Body of pancreas (tissue), 4 donors: ENCODE measurements at regions not wholly inside any gene's neighbourhood (a gene's known extent, or its start where the extent isn't known, plus 50 kb on each side); places are given as distances from the start of the nearest gene placed in this dataset.

Experiments used
- ATAC-seq: fragments of 150-250 bp; one replicate; pipeline ENCODE4 v1.9.1; 2016
- DNase-seq, 4 donors: peaks; one replicate each; pipeline ENCODE4 v3.0.0-alpha.2; 2019
- H3K27ac ChIP-seq, 4 donors: fragments of 200-600 bp; sonication (generic); 1 replicate in 3 of 4; 2 replicates in 1 of 4; pipeline versions ENCODE4 v1.5.1 to v1.6.1; 2016 to 2019; ENCODE audit warnings: mild to moderate bottlenecking in 1 of 4, mixed read lengths in 1 of 4, moderate library complexity in 1 of 4
- H3K27me3 ChIP-seq, 2 donors: fragments of 200-600 bp; sonication (generic); one replicate each; pipeline ENCODE4 v1.6.0; 2016; ENCODE audit warnings: mild to moderate bottlenecking in 1 of 2
- H3K36me3 ChIP-seq, 2 donors: fragments of 200-600 bp; sonication (generic); replicated peaks in 1 of 2; 2 replicates each; pipeline ENCODE4 v1.5.1; 2016; ENCODE audit warnings: low read depth in 2 of 2; ENCODE audit not compliant: insufficient read depth in 1 of 2
- H3K4me1 ChIP-seq: fragments of 200-600 bp; sonication (generic); one replicate; pipeline ENCODE4 v1.6.0; 2016
- H3K4me3 ChIP-seq, 2 donors: fragments of 200-600 bp; sonication (generic); 1 replicate in 1 of 2; 2 replicates in 1 of 2; pipeline ENCODE4 v1.5.1; 2016 to 2019
- H3K9me3 ChIP-seq, 3 donors: fragments of 200-600 bp; sonication (generic); 1 replicate in 2 of 3; 2 replicates in 1 of 3; pipeline ENCODE4 v1.5.1; 2016
- CTCF ChIP-seq, 7 experiments: fragments of 450-650 bp in 4 of 7; fragments of 200-600 bp in 3 of 7; sonication (generic) in 3 of 7; IDR thresholded peaks; one replicate each; pipeline ENCODE4 v1.5.1; 2016 to 2019; ENCODE audit warnings: antibody characterized with exemption in 7 of 7
- POLR2A ChIP-seq, 3 donors: fragments of 450-650 bp; IDR thresholded peaks; one replicate each; pipeline ENCODE4 v1.6.1; 2016; ENCODE audit warnings: antibody characterized with exemption in 3 of 3, mild to moderate bottlenecking in 2 of 3
- WGBS, 2 donors: methylation state at CpG; one replicate each; pipeline ENCODE4 v1.1.5; 2017; 5-methylcytosine and 5-hydroxymethylcytosine counted together
- intact Hi-C: fragments of 100-400 bp; cut with DNase I; formaldehyde crosslinking; loops from one replicate; pipeline ENCODE4 v1.15.1; 2023

- Histone ChIP-seq H3K36me3 (no peaks in the 10 kb centered on the region), H3K4me1 (no peaks in the 10 kb centered on the region), H3K4me3 (no peak overlapping the region), H3K9me3 (no peaks in the 10 kb centered on the region), H3K27me3 (no peaks in the 10 kb centered on the region), H3K27ac (no peak overlapping the region)
- TF ChIP-seq CTCF (IDR thresholded peaks at IDR 0.05) (no peak), POLR2A (IDR thresholded peaks at IDR 0.05) (no peak)
- ATAC-seq (no peak), DNase-seq (no peak)
- 78% methylated on average over 4 of the region's 4 CpGs for WGBS, 2 donors
- intact Hi-C loops: no loop called here
These were observed 118.3 kb downstream of the WT1 start for GRCh38 chr11:32316858-32317642.

GRCh38 chr11:32317643-32318042, 117.7 kb downstream of the WT1 start:
- H3K27ac ChIP-seq: no peak overlapping the region
- TF ChIP-seq POLR2A (IDR thresholded peaks at IDR 0.05): no peak
- TF ChIP-seq CTCF (IDR thresholded peaks at IDR 0.05): no peak
- no peaks in the 10 kb centered on the region for H3K9me3 ChIP-seq
- no peak overlapping the region for H3K4me3 ChIP-seq
- H3K27me3 ChIP-seq: peaks cover 0 to 2% of the 10 kb centered on the region in 2 donors
- WGBS, 2 donors: 72 to 91% methylated on average over 1 of the region's 1 CpG
- no peak for ATAC-seq
- H3K36me3 ChIP-seq: no peaks in the 10 kb centered on the region
- DNase-seq: no peak
- intact Hi-C loops: no loop called here
- H3K4me1 ChIP-seq: no peaks in the 10 kb centered on the region

GRCh38 chr11:32318071-32319055, 117.0 kb downstream of the WT1 start:
- ATAC-seq (no peak), DNase-seq (no peak)
- H3K9me3 ChIP-seq: no peaks in the 10 kb centered on the region
- H3K36me3 ChIP-seq: no peaks in the 10 kb centered on the region
- no peak overlapping the region for H3K27ac ChIP-seq
- no peak overlapping the region for H3K4me3 ChIP-seq
- intact Hi-C loops: no loop called here
- H3K27me3 ChIP-seq: peaks cover 0 to 3% of the 10 kb centered on the region in 2 donors
- TF ChIP-seq CTCF (IDR thresholded peaks at IDR 0.05): no peak
- TF ChIP-seq POLR2A (IDR thresholded peaks at IDR 0.05): no peak
- WGBS, 2 donors: 68 to 82% methylated on average over 5 of the region's 5 CpGs
- no peaks in the 10 kb centered on the region for H3K4me1 ChIP-seq

GRCh38 chr11:32323814-32324130, 111.6 kb downstream of the WT1 start:
- TF ChIP-seq CTCF (IDR thresholded peaks at IDR 0.05) (no peak), POLR2A (IDR thresholded peaks at IDR 0.05) (no peak)
- Histone ChIP-seq H3K4me3 (no peak overlapping the region), H3K4me1 (no peaks in the 10 kb centered on the region), H3K36me3 (no peaks in the 10 kb centered on the region), H3K27me3 (peaks cover 0 to 3% of the 10 kb centered on the region in 2 donors), H3K9me3 (no peaks in the 10 kb centered on the region), H3K27ac (no peak overlapping the region)
- intact Hi-C loops: loop anchor here (10.0 kb wide), 1 partner anchor 471 kb away; the partner anchor contains the start of gene CCDC73
- ATAC-seq (no peak), DNase-seq (no peak)
- 8% methylated on average over 3 of the region's 3 CpGs for WGBS, 2 donors
